DND-41 (cell line): ENCODE measurements at regions not wholly inside any gene's neighbourhood (a gene's known extent, or its start where the extent isn't known, plus 50 kb on each side); places are given as distances from the start of the nearest gene placed in this dataset.

ENCODE experiments used
- CTCF ChIP-seq: IDR thresholded peaks from 2 replicates; pipeline ENCODE4 v1.5.1; 2012; ENCODE audit warnings: borderline replicate concordance, low read length, moderate library complexity, mild to moderate bottlenecking; ENCODE audit not compliant: poor library complexity, severe bottlenecking; ENCODE audit errors: extremely low read depth
- EZH2 ChIP-seq: IDR thresholded peaks from 3 replicates; pipeline ENCODE4 v1.6.1; 2012; ENCODE audit warnings: borderline replicate concordance, low read depth, mild to moderate bottlenecking, moderate library complexity, low read length, inconsistent platforms; ENCODE audit not compliant: severe bottlenecking

- no peak for TF ChIP-seq CTCF
- TF ChIP-seq EZH2: no peak
Measured at GRCh38 chr2:2689306-2689705, 358.2 kb upstream of the MYT1L start.
